ENCODE measurements at regions not wholly inside any gene's neighbourhood (a gene's known extent, or its start where the extent isn't known, plus 50 kb on each side); places are given as distances from the start of the nearest gene placed in this dataset.

GRCh38 chr1:229768232-229768631, 142.2 kb downstream of the URB2 start:
- H3K4me1 ChIP-seq (ENCODE audit: control insufficient read depth in 1 of 2, insufficient read depth in 2 of 2, low read depth in 1 of 2, low read length in 1 of 2) = no peaks in the 10 kb centered on the region
- WGBS (ENCODE audit: low lambda C conversion rate) = 28% methylated on average over 5 of the region's 5 CpGs
- no peak overlapping the region for H2AFZ ChIP-seq (ENCODE audit: low read depth)
- no peak overlapping the region for H3K4me3 ChIP-seq (ENCODE audit: low read depth in 2 of 2, low read length in 1 of 2)
- H3K27ac ChIP-seq (ENCODE audit: low read depth in 2 of 2, low read length in 1 of 2) = no peak overlapping the region
- peaks cover 5% of the 10 kb centered on the region; the same call in 1 of the 2 replicates for H3K9me2 ChIP-seq
- no peaks in the 10 kb centered on the region for H3K79me2 ChIP-seq (ENCODE audit: insufficient read depth)
- no peaks in the 10 kb centered on the region for H3F3A ChIP-seq (replicated peaks; ENCODE audit: insufficient read depth)
- no peak for TF ChIP-seq POLR2AphosphoS5 (IDR thresholded peaks at IDR 0.05; ENCODE audit: low read depth, low read length)
- no peak for TF ChIP-seq TEAD4 (IDR thresholded peaks at IDR 0.05; ENCODE audit: borderline replicate concordance, insufficient read depth)
- TF ChIP-seq MXI1 (IDR thresholded peaks at IDR 0.05; ENCODE audit: low read depth, low read length) = no peak
- TF ChIP-seq GATA2 (CRISPR knock-in tag; IDR thresholded peaks at IDR 0.05) = no peak
- TF ChIP-seq TCF12 (IDR thresholded peaks at IDR 0.05) = no peak
- TF ChIP-seq REST (IDR thresholded peaks at IDR 0.05; ENCODE audit: low read depth, low read length) = no peak
- DNase-seq = no peak
- no peak overlapping the region for H3K4me2 ChIP-seq
- no peaks in the 10 kb centered on the region for H3K9me3 ChIP-seq
- H4K20me1 ChIP-seq (ENCODE audit: insufficient read depth) = no peaks in the 10 kb centered on the region
- H3K27me3 ChIP-seq (ENCODE audit: insufficient read depth) = no peaks in the 10 kb centered on the region
- H3K36me3 ChIP-seq (replicated peaks in 1 of 2; ENCODE audit: control insufficient read depth in 1 of 2, insufficient read depth in 2 of 2, low read length in 1 of 2) = no peaks in the 10 kb centered on the region
- CTCF ChIA-PET = no interaction called here
- POLR2A ChIA-PET = no interaction called here
- H3K9ac ChIP-seq = no peak overlapping the region

GRCh38 chr1:229769006-229769405, 143.0 kb downstream of the URB2 start:
- Histone ChIP-seq H3K36me3 (replicated peaks in 1 of 2; ENCODE audit: control insufficient read depth in 1 of 2, insufficient read depth in 2 of 2, low read length in 1 of 2) (no peaks in the 10 kb centered on the region), H3K9me3 (no peaks in the 10 kb centered on the region), H3K4me1 (ENCODE audit: control insufficient read depth in 1 of 2, insufficient read depth in 2 of 2, low read depth in 1 of 2, low read length in 1 of 2) (no peaks in the 10 kb centered on the region), H3K79me2 (ENCODE audit: insufficient read depth) (no peaks in the 10 kb centered on the region), H3K27me3 (ENCODE audit: insufficient read depth) (no peaks in the 10 kb centered on the region), H2AFZ (ENCODE audit: low read depth) (no peak overlapping the region), H3K9ac (no peak overlapping the region), H3K4me2 (no peak overlapping the region), H3K27ac (ENCODE audit: low read depth in 2 of 2, low read length in 1 of 2) (no peak overlapping the region), H3F3A (replicated peaks; ENCODE audit: insufficient read depth) (no peaks in the 10 kb centered on the region), H4K20me1 (ENCODE audit: insufficient read depth) (no peaks in the 10 kb centered on the region), H3K9me2 (peaks cover 5% of the 10 kb centered on the region; the same call in 1 of the 2 replicates), H3K4me3 (ENCODE audit: low read depth in 2 of 2, low read length in 1 of 2) (no peak overlapping the region)
- ChIA-PET POLR2A (no interaction called here), CTCF (no interaction called here)
- no peak for DNase-seq
- TF ChIP-seq USF2 (IDR thresholded peaks at IDR 0.05; ENCODE audit: borderline replicate concordance, low read depth, low read length) = no peak
- TF ChIP-seq MEF2A (IDR thresholded peaks at IDR 0.05; ENCODE audit: borderline replicate concordance, low read depth) = no peak
- no peak for TF ChIP-seq YY1 (IDR thresholded peaks at IDR 0.05; ENCODE audit: low read depth)
- TF ChIP-seq ZBTB33 (IDR thresholded peaks at IDR 0.05; ENCODE audit: borderline replicate concordance, low read depth) = no peak
- TF ChIP-seq EZH2phosphoT487 (IDR thresholded peaks at IDR 0.05; ENCODE audit: borderline replicate concordance, low read depth) = no peak
- no peak for TF ChIP-seq POLR2AphosphoS5 (IDR thresholded peaks at IDR 0.05; ENCODE audit: low read depth, low read length)
- TF ChIP-seq EP300 (IDR thresholded peaks at IDR 0.05; ENCODE audit: borderline replicate concordance in 1 of 2, low read depth in 1 of 2, low read length in 1 of 2) = no peak
- TF ChIP-seq MAX (IDR thresholded peaks at IDR 0.05; ENCODE audit: low read depth) = no peak
- no peak for TF ChIP-seq RFX5 (IDR thresholded peaks at IDR 0.05; ENCODE audit: low read length)
- no peak for TF ChIP-seq RCOR1 (IDR thresholded peaks at IDR 0.05; ENCODE audit: low read length)
- TF ChIP-seq FOXM1 (IDR thresholded peaks at IDR 0.05; ENCODE audit: low read depth) = no peak
- 36% methylated on average over 3 of the region's 3 CpGs for WGBS (ENCODE audit: low lambda C conversion rate)

Data from SK-N-SH (cell line).